SU-DHL-6 (cell line): ENCODE measurements at regions not wholly inside any gene's neighbourhood (a gene's known extent, or its start where the extent isn't known, plus 50 kb on each side); places are given as distances from the start of the nearest gene placed in this dataset.

Experiments used
- EZH2phosphoT487 ChIP-seq: fragments of 200-600 bp; sonication (generic), shearing (Covaris generic); conservative IDR thresholded peaks from 2 replicates; pipeline ENCODE4 v1.6.1; 2018; ENCODE audit warnings: mild to moderate bottlenecking, antibody characterized with exemption, low read length, moderate library complexity, mixed read lengths
- TF ChIP-seq, protein P1 (sequence below): fragments of 200-600 bp; sonication (generic); IDR thresholded peaks from one replicate; pipeline ENCODE4 v1.5.1; 2017; ENCODE audit warnings: antibody characterized with exemption, mild to moderate bottlenecking, low read length, moderate library complexity; ENCODE audit not compliant: insufficient read depth, poor library complexity, severe bottlenecking

DNA sequence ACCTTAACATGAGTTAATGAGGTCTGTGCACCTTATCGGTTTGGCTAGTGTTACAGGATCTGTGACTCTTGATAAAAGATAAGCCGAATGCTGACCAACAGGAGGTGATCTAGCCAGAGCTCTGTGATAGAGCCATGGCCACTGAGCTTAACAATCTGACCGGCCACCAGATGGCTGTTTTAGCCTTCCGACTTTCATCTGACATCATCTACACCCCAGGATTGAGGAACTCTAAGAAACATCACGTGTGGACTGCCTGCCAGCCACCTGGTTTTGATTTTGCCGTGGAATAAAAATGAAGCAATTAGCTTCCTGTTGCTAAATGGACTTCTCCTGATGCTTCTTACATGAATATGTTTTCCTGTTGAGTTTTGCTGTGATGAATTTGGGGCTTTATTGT lies 281.3 kb downstream of the CEMIP2 start:
- TF ChIP-seq, protein P1, sequence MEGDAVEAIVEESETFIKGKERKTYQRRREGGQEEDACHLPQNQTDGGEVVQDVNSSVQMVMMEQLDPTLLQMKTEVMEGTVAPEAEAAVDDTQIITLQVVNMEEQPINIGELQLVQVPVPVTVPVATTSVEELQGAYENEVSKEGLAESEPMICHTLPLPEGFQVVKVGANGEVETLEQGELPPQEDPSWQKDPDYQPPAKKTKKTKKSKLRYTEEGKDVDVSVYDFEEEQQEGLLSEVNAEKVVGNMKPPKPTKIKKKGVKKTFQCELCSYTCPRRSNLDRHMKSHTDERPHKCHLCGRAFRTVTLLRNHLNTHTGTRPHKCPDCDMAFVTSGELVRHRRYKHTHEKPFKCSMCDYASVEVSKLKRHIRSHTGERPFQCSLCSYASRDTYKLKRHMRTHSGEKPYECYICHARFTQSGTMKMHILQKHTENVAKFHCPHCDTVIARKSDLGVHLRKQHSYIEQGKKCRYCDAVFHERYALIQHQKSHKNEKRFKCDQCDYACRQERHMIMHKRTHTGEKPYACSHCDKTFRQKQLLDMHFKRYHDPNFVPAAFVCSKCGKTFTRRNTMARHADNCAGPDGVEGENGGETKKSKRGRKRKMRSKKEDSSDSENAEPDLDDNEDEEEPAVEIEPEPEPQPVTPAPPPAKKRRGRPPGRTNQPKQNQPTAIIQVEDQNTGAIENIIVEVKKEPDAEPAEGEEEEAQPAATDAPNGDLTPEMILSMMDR: no peak
- no peak for TF ChIP-seq EZH2phosphoT487
